ENCODE measurements at regions not wholly inside any gene's neighbourhood (a gene's known extent, or its start where the extent isn't known, plus 50 kb on each side); places are given as distances from the start of the nearest gene placed in this dataset.
"Not testable (repeated sequence)": the region's sequence is repeated elsewhere in the genome, so short reads cannot be mapped to it uniquely, and the experiment has no call there.

- Histone ChIP-seq H3K27ac (no peak overlapping the region), H3K36me3 (no peaks in the 10 kb centered on the region), H3K9ac (no peak overlapping the region), H4K20me1 (no peaks in the 10 kb centered on the region), H3K4me3 (no peak overlapping the region), H3K4me1 (no peaks in the 10 kb centered on the region), H3K27me3 (no peaks in the 10 kb centered on the region), H3K4me2 (no peak overlapping the region), H3K9me3 (replicated peaks in 1 of 11) (no peaks in the 10 kb centered on the region)
- no peak for TF ChIP-seq Cebpa-rat (IDR thresholded peaks at IDR 0.05)
Observed at GRCh38 chr14:105876829-105877228, 350.4 kb downstream of the TMEM121 start.

GRCh38 chr14:105877645-105878044 lies 351.3 kb downstream of the TMEM121 start:
- Histone ChIP-seq H3K4me1 (no peaks in the 10 kb centered on the region), H3K4me3 (no peak overlapping the region), H3K9ac (no peak overlapping the region), H3K4me2 (no peak overlapping the region), H4K20me1 (no peaks in the 10 kb centered on the region), H3K27me3 (no peaks in the 10 kb centered on the region), H3K27ac (no peak overlapping the region), H3K9me3 (replicated peaks in 1 of 11) (no peaks in the 10 kb centered on the region), H3K36me3 (no peaks in the 10 kb centered on the region)
- no peak for TF ChIP-seq Cebpa-rat (IDR thresholded peaks at IDR 0.05)

DNA sequence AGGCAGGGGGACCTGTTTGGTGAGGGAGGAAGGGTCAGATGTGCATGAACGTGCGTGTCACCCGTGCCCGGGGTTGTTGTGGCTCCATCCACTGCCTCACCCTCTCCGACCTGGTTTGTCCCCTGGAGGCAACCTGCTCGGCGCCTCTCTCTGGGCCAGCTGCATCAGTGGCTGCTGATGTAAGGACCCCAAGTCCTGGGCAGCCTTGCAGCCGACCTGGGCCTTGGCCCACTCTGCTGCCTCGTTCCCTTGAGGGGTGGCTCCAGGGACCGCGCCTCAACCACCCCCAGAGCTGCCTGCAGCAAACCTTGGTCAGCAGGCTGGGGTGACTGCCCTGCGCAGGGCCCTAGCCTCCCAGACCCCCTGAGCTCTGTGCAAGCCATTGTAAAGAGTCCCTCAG lies 351.7 kb downstream of the TMEM121 start:
- Histone ChIP-seq H4K20me1 (no peaks in the 10 kb centered on the region), H3K9me3 (replicated peaks in 1 of 11) (no peaks in the 10 kb centered on the region), H3K4me1 (no peaks in the 10 kb centered on the region), H3K4me2 (no peak overlapping the region), H3K27ac (no peak overlapping the region), H3K9ac (no peak overlapping the region), H3K4me3 (no peak overlapping the region), H3K27me3 (no peaks in the 10 kb centered on the region), H3K36me3 (no peaks in the 10 kb centered on the region)
- no peak for TF ChIP-seq Cebpa-rat (IDR thresholded peaks at IDR 0.05)

GRCh38 chr14:105878554-105878953 lies 352.2 kb downstream of the TMEM121 start:
- H3K9me3 ChIP-seq (replicated peaks in 1 of 11): no peaks in the 10 kb centered on the region
- TF ChIP-seq Cebpa-rat (IDR thresholded peaks at IDR 0.05): no peak

GRCh38 chr14:105879503-105879866 lies 353.1 kb downstream of the TMEM121 start:
- Histone ChIP-seq H3K27ac (no peak overlapping the region), H3K9ac (no peak overlapping the region), H3K4me3 (no peak overlapping the region), H3K27me3 (no peaks in the 10 kb centered on the region), H3K36me3 (no peaks in the 10 kb centered on the region), H3K9me3 (replicated peaks in 1 of 11) (no peaks in the 10 kb centered on the region), H3K4me2 (no peak overlapping the region), H4K20me1 (no peaks in the 10 kb centered on the region), H3K4me1 (no peaks in the 10 kb centered on the region)
- no peak for TF ChIP-seq Cebpa-rat (IDR thresholded peaks at IDR 0.05)

More at GRCh38 chr14:105878554-105878953, 352.2 kb downstream of the TMEM121 start:
- H3K36me3 ChIP-seq: no peaks in the 10 kb centered on the region
- H3K27ac ChIP-seq: no peak overlapping the region
- H3K4me1 ChIP-seq: no peaks in the 10 kb centered on the region
- no peaks in the 10 kb centered on the region for H4K20me1 ChIP-seq
- no peak overlapping the region for H3K4me3 ChIP-seq
- H3K4me2 ChIP-seq: no peak overlapping the region
- no peak overlapping the region for H3K9ac ChIP-seq
- H3K27me3 ChIP-seq: no peaks in the 10 kb centered on the region

DNA sequence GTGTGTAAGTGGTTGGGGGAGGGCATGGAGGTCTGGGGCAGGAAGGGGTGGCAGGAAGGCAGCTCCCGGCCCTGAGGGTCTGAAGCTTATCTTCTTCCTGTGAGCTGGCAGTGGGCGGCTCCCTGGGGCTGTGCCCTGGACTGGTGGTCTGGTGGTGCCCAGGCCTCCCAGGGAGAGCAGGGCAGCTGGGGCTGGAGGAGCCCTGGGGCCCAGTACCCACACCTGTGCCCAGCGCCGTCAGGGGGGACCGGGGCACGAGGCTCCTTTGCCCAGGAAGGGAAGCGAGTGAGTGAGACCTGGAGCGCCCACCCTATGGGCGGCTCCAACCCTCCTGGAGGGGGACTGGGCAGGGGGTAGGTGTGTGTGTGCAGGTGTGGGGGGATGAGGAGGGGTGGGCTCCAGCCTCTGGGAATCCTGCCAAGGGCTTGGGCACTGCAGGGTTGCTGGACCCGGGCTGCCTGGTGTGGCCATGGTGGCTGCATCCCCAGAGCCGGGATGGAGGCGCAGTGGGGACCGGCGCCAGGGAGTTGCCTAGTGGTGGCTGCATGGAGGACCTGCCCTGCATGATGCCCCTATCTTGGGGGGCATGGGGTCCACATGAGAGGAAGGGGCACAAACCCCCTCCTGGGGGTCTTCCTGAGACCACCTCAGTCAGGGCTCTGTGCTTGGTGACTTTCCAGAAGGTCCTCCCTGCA lies 353.6 kb downstream of the TMEM121 start:
- Histone ChIP-seq H3K4me1 (no peaks in the 10 kb centered on the region), H3K27ac (no peak overlapping the region), H3K9ac (no peak overlapping the region), H4K20me1 (no peaks in the 10 kb centered on the region), H3K36me3 (no peaks in the 10 kb centered on the region), H3K4me2 (no peak overlapping the region), H3K27me3 (no peaks in the 10 kb centered on the region), H3K4me3 (no peak overlapping the region), H3K9me3 (replicated peaks in 1 of 11) (no peaks in the 10 kb centered on the region)
- TF ChIP-seq Cebpa-rat (IDR thresholded peaks at IDR 0.05): no peak

GRCh38 chr14:105880616-105881015 lies 354.2 kb downstream of the TMEM121 start:
- H4K20me1 ChIP-seq: no peaks in the 10 kb centered on the region
- no peaks in the 10 kb centered on the region for H3K9me3 ChIP-seq (replicated peaks in 1 of 11)
- no peak overlapping the region for H3K27ac ChIP-seq
- H3K4me2 ChIP-seq: no peak overlapping the region
- H3K9ac ChIP-seq: no peak overlapping the region
- no peaks in the 10 kb centered on the region for H3K4me1 ChIP-seq
- TF ChIP-seq Cebpa-rat (IDR thresholded peaks at IDR 0.05): no peak
- no peak overlapping the region for H3K4me3 ChIP-seq
- no peaks in the 10 kb centered on the region for H3K36me3 ChIP-seq
- H3K27me3 ChIP-seq: no peaks in the 10 kb centered on the region

GRCh38 chr14:105881021-105881930 lies 354.9 kb downstream of the TMEM121 start:
- H4K20me1 ChIP-seq: no peaks in the 10 kb centered on the region
- no peaks in the 10 kb centered on the region for H3K9me3 ChIP-seq (replicated peaks in 1 of 11)
- H3K4me3 ChIP-seq: no peak overlapping the region
- no peak overlapping the region for H3K4me2 ChIP-seq
- H3K27me3 ChIP-seq: no peaks in the 10 kb centered on the region
- no peak overlapping the region for H3K9ac ChIP-seq
- H3K27ac ChIP-seq: no peak overlapping the region
- no peaks in the 10 kb centered on the region for H3K36me3 ChIP-seq
- TF ChIP-seq Cebpa-rat (IDR thresholded peaks at IDR 0.05): no peak
- no peaks in the 10 kb centered on the region for H3K4me1 ChIP-seq

GRCh38 chr14:105882011-105882410 lies 355.6 kb downstream of the TMEM121 start:
- H3K27me3 ChIP-seq; H3K4me1 ChIP-seq; H3K9ac ChIP-seq; H3K27ac ChIP-seq; H4K20me1 ChIP-seq; H3K4me3 ChIP-seq; H3K4me2 ChIP-seq; H3K36me3 ChIP-seq; H3K9me3 ChIP-seq (replicated peaks in 1 of 11): not testable (repeated sequence)

- no peaks in the 10 kb centered on the region for H3K36me3 ChIP-seq
- no peaks in the 10 kb centered on the region for H3K9me3 ChIP-seq (replicated peaks in 1 of 11)
- TF ChIP-seq Cebpa-rat (IDR thresholded peaks at IDR 0.05): no peak
- H3K27ac ChIP-seq: no peak overlapping the region
- no peaks in the 10 kb centered on the region for H3K27me3 ChIP-seq
- no peak overlapping the region for H3K4me3 ChIP-seq
- no peaks in the 10 kb centered on the region for H3K4me1 ChIP-seq
- H4K20me1 ChIP-seq: no peaks in the 10 kb centered on the region
- H3K4me2 ChIP-seq: no peak overlapping the region
- H3K9ac ChIP-seq: no peak overlapping the region
Observed at GRCh38 chr14:105882626-105883025, 356.2 kb downstream of the TMEM121 start.

Measured in BLaER1 treated with 17β-estradiol and CSF1 and Interleukin-3, amounts not matched to agents 10 nM and 100 nM (cell line).